OCI-M1 (cell line): ENCODE measurements at regions not wholly inside any gene's neighbourhood (a gene's known extent, or its start where the extent isn't known, plus 50 kb on each side); places are given as distances from the start of the nearest gene placed in this dataset.
"Not testable (repeated sequence)": the region's sequence is repeated elsewhere in the genome, so short reads cannot be mapped to it uniquely, and the experiment has no call there.

Experiments
- DNase-seq: peaks from one replicate; lab custom pipeline; 2025; lab: John Stamatoyannopoulos, UW

DNA sequence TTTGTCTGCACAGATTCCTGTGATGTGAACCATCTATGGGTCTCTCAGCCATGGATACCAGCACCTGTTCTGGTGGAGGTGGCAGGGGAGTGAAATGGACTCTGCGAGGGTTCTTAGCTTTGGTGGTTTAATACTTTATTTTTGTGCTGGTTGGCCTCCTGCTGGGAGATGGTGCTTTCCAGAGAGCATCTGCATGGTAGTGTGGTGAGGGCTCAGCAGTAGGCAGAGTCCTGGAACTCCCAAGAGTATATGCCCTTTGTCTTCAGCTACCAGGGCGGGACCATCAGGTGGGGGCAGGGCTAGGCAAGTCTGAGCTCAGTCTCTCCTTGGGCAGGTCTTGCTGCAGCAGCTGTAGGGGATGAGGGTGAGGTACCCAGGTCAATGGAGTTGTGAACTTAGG lies 97.5 kb upstream of the TRIM2 start:
- DNase-seq: not testable (repeated sequence)

DNA sequence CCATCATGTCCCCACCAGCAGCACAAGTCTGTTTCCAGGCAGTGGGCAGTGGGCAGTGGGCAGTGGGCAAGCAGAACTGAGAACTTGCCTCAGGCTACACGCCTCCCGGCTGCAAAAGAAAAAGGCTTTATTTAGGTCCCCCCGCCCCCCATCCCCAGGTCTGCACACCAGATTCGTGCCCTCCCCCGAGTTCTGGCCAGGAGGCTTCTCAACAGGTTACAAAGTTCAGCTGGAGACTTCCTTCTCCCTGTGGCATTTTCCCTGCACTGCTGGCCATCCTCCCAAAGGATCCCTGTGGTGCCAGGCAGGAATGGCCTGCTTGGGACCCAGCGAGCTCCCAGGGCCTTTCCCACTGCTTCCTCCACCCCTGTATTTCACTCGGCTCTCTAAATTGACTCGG lies 97.0 kb upstream of the TRIM2 start:
- no peak for DNase-seq

DNA sequence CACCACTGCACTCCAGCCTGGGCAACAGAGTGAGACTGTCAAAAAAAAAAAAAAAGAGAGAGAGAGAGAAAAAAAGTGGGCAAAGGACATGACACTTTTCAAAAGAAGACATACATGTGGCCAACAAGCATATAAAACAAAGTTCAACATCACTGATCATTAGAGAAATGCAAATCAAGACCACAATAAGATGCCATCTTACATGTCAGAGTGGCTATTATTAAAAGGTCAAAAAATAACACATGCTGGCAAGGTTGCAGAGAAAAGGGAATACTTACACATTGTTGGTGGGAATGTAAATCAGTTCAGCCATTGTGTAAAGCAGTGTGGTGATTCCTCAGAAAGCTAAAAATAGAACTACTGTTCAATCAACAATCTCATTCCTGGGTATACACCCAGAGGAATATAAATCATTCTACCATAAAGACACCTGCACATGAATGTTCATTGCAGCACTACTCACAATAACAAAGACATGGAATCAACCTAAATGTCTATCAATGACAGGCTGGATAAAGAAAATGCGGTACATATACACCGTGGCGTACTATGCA lies 94.9 kb upstream of the TRIM2 start:
- DNase-seq: no peak

DNA sequence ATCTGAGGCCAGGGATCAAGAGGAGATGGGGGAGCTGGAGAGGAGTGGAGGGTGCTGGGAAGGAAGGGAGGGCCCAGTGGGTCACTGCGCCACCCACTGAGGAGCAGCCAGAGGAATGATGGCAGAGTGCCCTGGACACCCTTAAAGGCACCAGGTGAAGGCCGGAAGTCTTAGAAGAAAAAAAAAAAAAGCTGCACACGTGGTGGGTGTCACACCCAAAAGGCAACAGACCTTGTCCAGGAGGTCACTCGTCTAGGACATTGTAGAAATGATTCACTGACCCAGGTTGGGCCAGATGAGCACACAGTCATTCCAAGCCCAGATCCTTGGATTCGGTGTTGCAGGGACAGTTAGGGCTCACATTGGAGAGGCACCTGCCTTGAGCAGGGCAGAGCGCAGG lies 93.5 kb upstream of the TRIM2 start:
- DNase-seq: no peak

DNA sequence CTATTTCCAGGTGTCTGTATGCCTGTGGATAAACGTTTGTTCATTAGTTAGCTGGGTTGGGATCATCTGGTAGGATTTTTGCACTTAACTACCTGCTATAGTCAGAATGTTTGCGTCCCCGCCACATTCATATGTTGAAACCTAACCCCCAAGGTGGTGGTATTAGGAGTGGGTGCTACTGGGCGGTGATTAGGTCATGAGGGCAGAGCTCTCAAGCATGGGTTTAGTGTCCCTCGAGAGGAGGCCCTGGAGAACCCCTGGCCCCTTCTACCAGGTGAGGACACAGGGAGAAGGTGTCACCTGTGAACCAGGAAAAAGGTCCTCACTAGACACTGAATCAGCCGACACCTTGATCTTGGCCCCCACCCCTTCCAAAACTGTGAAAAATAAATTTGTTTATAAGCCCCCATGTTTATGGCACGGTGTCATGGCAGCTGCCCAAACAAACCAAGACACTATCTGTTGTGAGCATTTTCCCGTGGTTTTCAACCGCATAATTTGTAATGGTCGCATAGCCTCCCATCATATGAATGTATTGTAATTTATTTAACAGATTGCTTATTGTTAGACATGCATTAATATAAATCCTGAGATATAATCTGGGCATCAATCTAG lies 92.7 kb upstream of the TRIM2 start:
- no peak for DNase-seq

DNA sequence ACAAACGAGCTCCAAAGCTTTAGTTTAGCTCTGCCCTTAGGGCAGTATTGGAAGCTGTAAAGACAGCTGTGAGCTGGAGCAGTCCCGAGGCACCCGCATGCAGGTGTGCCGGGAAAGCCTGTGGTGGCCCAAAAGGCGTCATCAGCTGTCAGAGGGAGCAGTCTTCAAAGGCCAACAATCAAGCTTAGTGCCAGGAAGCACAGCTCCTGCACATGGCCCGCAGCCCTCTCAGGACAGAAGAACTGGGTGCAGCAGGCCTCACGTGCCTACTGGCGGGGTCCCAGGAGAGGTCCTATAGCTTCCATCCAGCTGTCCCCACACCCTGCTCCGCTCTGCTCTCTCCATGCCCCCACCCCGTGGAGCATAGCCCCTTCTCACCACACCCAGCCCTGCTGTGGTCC lies 92.2 kb upstream of the TRIM2 start:
- DNase-seq: no peak

DNA sequence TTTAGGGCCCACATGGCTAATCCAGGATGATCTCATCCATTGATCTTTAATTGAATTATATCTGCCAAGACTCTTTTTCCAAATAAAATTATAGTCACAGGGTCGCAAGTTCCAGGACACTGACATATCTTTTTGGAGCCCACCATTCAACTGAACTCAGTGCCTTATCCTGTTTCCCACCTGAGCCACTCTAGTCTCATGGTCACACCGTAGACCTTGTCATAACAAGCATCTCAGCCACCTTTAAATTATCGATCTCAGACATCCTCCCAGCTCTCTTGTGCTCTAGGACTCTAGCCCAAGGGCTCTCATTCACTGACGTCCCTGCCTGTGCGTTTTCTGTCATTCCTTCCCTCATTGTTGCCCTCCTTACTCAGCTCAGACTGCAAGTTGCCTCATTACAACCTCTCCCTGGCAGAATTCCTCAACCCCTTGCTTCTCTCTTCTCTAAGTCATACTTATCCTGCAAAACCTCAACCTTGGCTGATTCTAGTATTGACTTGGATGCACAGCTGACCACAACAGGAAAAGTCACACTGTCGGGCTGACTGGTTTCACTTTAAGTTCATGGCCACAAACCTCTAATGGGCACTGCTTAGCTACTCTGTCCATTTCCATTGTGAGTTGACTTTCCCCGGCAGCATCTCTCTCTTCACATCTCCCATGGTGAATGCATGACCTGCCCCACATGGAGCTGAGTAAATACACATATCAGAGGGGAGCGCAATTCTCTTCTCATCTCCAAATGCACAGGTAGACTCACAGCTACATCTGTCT lies 91.0 kb upstream of the TRIM2 start:
- DNase-seq: peak; percentile 24

DNA sequence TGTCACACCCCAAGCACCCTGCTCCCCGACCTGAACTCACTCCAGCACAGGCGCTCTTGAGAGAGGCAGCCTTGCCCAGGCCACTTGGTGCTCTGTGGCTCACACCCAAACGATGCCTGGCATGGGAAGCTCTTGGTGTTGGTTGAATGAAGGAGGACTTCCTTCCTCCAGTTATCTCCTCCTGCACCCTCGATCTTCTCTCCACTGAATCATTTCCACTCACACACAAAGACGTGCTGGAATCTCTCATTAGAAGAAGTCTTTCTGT lies 90.5 kb upstream of the TRIM2 start:
- DNase-seq: no peak

DNA sequence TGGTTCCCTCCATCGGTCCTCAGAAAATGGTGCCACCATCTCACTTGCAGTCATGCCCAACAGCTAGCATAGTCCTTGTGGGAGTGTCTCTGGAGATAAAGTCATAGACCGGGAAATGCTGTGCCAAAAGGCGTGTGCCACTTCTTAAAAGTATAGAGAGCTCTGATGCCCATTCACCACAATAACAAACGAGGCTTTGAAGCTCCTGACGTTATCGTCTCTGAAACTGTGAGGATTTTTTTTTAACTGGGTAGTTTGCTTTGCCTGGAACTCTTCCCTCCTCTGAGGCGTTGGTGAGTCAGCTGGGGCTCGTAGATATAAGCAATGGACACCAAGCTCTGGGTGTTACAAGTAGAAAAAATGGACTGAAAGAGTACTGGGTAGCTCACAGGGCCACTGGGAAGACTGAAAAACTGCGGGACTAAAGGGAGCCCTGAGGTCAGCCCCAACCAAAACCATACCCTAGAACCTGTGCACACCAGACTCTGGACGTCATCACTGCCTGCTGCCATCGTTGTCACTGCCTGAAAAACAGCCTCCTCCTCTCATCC lies 89.4 kb upstream of the TRIM2 start:
- peak; percentile 36 for DNase-seq

DNA sequence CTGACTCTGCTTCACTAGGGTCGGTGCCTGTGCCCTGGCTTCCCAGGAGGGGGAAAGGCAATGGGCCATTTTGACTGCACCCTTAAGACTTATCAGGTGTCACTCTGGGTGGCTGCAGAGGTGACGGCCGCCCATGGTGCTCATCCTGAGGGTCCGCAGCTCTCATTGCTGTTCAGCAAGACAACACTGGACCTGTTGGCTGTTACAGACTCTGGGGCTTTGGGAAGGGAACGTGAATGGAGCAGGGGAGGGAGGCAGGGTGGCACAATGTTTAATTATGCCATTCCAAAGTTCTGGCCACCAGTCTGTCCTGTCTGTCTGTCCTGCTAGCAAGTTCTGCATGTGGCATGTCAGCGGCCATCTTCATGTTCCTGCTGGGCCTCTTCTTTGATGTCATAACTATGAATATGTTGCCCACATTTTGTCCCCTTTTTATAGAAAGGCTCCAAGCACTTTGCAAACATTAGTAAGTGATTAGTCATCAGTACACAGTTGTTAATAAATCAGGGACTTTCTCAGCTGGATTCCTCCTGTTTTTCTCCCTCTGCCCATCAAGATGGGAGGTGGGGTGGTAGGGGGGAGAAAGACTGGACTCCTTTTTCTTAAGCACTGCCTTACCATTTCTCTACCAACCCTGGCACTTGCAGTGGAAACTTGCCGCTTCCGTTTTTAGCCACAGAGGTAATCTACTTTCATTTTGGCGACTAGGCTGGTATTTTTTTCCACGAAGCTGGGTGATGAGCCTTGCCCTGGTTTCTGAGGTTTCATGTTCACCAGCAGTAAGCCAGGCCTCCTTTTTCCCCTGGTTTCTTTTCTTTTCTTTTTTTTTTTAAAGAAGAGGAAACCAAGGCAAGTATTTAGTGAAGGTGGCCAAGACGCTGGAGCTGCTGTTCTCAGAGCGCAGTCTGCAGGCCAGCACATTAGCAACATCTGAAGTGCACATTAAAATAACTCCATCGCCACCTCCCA lies 88.6 kb upstream of the TRIM2 start:
- peak; percentile 69 for DNase-seq

DNA sequence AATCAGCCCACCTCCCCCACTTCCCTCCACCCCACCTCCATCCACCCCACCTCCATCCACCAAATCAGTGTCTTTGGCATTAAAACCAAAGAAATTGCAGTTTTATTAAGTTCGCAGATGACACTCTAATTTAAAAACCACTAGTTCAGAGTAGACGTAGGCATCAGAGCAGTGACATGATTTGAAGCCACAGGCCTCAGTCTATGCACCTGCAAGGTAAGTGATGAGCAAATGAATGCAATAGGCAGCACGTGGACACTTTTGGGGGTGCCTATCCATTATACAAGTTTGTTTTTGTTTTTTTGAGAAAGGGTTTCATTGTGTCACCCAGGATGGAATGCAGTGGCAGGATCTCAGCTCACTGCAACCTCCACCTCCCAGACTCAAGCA lies 88.0 kb upstream of the TRIM2 start:
- DNase-seq: no peak

DNA sequence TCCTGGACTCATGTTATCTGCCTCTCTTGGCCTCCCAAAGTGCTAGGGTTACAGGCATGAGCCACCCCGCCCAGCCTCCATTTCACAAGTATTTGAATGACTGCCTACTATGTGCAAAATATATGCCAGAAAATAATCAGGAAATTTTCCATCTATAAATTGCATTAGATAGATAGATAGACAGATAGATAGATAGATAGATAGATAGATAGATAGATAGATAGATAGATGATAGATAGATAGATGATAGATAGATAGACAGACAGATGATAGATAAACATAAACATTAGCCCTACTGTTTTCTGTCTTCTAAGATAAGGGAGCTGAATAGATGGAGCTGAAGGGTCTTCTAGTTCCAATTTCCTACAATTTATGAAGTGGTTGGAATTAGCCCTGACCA lies 87.4 kb upstream of the TRIM2 start:
- DNase-seq: no peak

DNA sequence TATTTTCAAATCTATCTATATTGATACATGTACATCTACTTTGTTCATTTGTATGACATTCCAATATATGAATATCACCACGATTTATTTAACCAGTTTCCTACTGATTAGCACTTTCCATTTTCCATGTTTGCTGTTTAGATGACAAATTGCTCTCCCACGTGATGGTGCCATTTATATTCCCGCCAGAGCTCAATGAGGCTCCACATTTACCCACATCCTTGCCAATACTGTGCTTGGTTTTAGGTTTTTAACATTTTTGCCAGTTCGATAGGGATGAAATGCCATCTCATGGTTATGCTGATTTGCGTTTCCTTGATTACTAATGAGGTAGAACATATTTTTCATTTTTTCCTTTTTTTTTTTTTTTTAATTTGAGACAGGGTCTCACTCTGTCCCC lies 86.7 kb upstream of the TRIM2 start:
- no peak for DNase-seq

DNA sequence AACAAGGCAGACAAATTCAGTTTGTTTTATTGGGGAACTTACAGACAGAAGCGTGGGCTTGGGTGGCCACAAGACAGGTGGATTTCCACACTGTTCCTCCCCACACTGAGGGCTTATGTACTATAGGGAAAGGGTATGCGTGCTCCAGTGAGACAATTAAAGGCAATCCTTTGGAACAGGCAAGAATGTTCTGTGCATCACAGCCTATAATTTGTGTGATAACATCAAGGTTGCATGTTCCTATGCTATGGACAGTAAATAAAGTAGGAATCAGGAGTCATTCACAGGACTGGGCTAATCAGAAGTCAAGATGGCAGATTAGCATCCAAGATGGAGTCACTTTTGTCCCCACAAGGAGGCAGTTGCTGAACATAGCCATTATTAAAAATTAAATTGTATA lies 84.6 kb upstream of the TRIM2 start:
- DNase-seq: no peak

DNA sequence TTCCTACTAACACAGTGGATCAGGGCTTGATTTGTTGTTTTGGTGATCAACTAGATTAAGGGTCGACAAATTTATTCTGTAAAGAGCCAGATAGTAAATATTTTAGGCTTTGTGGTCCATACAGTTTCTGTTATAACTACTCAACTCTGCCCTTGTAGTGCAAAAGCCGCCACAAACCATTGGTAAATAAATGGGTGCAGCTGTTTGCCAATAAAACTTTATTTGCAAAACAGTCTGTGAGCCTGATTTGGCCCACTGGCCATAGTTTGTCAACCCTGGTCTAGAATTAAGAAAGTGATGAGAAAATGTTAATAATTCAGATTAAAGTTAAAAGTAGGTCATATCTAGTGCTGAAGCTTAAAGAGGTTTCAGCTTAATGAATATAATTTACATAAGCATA lies 84.0 kb upstream of the TRIM2 start:
- no peak for DNase-seq

DNA sequence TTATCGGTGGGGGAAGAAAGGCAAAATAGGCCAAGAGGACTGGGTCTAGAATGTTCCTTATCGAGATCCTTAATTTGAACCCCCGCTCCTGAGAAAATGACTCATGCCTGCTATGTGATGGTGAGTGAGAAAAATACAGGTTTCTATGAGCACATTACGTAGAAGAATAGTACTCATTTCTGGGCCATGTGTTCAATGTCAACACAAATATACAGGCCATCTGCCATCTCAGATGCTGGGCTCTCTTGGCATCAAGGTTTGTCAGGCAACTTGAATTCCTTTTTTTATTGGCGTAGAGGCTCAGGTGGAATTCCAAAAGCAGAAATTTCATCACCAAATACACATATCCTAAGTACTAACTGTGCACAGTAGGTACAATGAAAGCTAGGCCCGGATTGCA lies 81.4 kb upstream of the TRIM2 start:
- DNase-seq: no peak

DNA sequence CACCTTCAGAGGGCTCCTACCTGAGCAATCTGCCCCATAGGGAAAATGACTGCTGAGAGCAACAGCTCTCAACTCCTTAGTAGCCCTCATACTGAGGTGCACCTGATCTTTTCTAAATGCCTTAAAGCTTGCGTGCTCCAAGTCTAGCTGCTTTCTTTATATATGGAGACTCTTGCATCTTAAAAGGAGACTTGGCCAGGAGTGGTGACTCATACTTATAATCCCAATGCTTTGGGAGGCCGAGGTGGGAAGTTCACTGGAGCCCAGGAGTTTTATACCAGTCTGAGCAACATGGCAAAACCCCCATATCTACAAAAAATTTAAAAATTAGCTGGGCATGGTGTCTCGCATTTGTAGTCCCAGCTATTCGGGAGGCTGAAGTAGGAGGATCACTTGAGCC lies 78.1 kb upstream of the TRIM2 start:
- no peak for DNase-seq

DNA sequence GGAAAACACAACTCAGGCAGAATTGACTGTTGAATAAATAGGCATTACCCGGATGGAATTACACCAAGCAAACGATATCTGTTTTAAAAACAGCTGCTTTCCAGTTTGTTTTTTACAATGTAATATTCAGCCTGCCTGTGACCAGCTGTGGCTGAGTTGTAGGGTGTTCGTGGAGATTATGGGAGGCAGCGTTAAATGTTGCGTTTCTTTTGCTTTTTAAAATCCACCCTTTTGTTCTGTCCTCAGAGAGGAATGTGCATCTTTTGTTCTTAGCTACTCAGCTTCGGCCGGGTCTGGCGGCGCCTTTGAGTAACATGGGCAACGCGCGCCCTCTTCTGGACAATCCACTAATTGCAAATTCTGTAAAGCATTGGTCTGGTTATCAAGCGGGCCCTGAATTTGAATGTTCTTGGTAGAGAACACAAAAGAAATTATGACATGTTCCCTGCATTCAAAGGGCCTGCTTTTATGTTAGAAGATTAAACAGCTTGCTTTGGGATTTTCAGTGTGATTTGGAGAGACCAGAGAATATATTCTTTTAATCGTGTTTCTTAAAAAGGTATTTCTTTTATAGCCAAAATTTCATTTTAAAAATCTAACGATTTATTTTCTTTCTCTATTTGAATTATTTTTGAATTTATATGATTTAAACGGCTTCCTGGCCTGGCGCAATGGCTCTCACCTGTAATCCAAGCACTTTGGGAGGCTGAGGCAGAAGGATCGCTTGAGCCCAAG lies 76.3 kb upstream of the TRIM2 start:
- DNase-seq: peak; percentile 96

DNA sequence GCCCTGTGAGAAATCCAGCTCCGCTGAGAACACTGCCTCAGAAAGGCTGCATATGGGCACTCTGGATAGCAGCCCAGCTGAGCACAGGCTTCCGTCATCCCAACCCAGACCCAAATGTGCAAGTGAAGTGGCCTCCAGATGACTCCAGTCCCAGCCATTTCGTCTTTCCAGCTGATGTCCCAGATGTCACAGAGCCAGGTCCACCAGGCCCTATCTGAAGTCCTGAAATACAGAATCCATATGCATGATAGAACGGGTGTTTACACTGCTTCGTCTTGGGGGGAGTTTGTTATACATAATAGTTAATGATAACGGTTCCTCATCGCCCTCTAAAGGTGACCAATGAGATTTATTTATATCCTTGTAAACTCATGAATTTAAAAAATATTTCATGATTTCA lies 72.6 kb upstream of the TRIM2 start:
- peak; percentile 39 for DNase-seq

DNA sequence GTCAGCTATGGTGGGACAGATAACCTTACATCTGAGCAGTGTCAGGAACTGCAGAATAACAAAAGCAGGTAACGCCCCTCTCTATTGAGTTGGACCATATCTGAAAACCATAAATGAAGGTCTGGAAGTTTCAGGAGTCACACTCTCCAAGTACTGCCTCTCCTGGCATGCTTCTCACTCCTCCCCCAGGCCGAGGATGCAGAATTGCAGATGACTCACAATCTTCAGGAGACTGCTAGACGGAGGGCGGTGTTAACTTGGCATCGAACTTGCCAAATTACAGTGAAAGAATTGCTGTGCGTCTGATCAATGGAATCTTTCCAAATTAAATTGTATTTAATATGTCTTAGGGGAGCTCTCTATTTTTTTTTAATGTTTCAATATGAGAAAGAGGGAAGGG lies 67.1 kb upstream of the TRIM2 start:
- no peak for DNase-seq

DNA sequence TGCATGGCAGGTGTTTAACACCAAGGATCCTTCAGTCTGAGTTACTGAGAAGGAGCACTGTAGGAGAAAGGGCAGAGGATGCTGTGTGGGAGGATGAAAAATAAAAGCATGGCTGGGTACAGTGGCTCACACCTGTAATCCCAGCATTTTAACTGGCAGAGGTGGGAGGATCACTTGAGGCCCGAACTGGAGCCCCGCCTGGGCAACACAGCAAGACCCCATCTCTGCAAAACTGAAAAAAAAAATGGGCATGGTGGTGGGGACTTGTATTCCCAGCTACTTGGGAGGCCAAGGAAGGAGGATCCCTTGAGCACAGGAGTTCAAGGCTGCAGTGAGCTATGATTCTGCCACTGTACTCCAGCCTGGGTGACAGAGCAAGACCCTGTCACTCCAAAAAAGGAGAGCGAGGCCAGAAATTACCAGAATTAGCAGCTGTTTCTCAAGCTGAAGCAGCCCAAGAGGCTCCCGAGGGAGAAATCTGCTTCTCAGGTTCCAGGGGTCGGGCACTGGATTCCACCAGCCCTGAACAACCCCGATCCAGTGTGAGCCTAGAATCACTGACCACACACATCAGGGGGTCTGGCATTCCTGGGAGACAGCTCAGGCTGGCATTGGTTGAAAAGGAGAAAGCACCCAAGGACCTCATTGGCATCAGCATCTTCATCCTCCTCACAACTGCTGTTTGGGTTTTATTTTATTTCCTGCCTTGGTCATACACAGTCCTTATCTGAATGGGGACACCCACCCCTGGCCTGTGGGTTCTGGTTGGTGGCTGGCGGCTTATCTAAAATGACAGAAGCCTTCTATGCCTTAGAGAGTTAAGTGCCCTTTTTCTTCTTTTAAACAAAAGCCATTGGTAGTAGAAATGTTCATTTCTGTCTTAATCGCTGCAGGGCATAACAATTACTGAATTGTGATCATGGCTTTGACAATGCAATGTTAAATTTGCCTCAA lies 66.3 kb upstream of the TRIM2 start:
- DNase-seq: peak; percentile 97
